ENCODE measurements at regions not wholly inside any gene's neighbourhood (a gene's known extent, or its start where the extent isn't known, plus 50 kb on each side); places are given as distances from the start of the nearest gene placed in this dataset.

- H3K36me3 Mint-ChIP-seq (ENCODE audit: insufficient read depth, unreplicated experiment), result no peaks in the 10 kb centered on the region
- POLR2A ChIA-PET, result no interaction called here
These were observed 156.5 kb downstream of the SP3 start for GRCh38 chr2:173808718-173809117.

DNA sequence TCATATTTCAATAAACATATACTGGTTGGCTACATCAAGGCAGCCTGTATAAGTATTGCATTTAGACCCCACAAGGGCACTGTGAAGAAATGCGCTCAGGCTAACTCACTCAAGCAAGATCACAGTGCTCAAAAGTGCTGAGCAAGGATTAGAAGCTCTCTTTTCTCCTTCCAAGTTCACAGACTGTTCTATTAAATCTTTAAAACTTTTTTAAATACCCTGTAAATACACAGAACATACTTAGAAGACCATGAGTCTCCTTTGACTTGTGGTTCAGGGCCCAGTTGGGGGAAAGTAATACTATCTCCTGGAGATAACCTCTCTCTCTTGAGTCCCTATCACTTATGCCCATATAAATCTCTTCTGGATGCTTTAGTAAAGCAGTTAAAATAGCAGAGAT, 152.9 kb downstream of the SP3 start:
- DNase-seq (ENCODE audit: unreplicated experiment), result no peak
- intact Hi-C loops (cut with micrococcal nuclease), result no loop called here
- H3K9me3 Mint-ChIP-seq (ENCODE audit: unreplicated experiment), result no peaks in the 10 kb centered on the region
- H3K36me3 Mint-ChIP-seq (ENCODE audit: insufficient read depth, unreplicated experiment), result no peaks in the 10 kb centered on the region
- TF ChIP-seq CTCF (IDR thresholded peaks at IDR 0.05; ENCODE audit: unreplicated experiment), result no peak
- BruUV-seq (replicated peaks), result no TSS peak
- H3K4me1 Mint-ChIP-seq (ENCODE audit: insufficient read depth, unreplicated experiment), result no peaks in the 10 kb centered on the region
- H3K27me3 Mint-ChIP-seq (ENCODE audit: insufficient read depth, unreplicated experiment), result peaks cover 16% of the 10 kb centered on the region
- no peak overlapping the region for H3K4me3 Mint-ChIP-seq (ENCODE audit: unreplicated experiment)
- no peak overlapping the region for H3K27ac Mint-ChIP-seq (ENCODE audit: low read depth, unreplicated experiment)
- POLR2A ChIA-PET, result no interaction called here
- CTCF ChIA-PET, result no interaction called here

More at GRCh38 chr2:173808718-173809117, 156.5 kb downstream of the SP3 start:
- DNase-seq (ENCODE audit: unreplicated experiment), result no peak
- Mint-ChIP-seq H3K27ac (ENCODE audit: low read depth, unreplicated experiment) (no peak overlapping the region), H3K4me3 (ENCODE audit: unreplicated experiment) (no peak overlapping the region), H3K4me1 (ENCODE audit: insufficient read depth, unreplicated experiment) (no peaks in the 10 kb centered on the region), H3K27me3 (ENCODE audit: insufficient read depth, unreplicated experiment) (no peaks in the 10 kb centered on the region), H3K9me3 (ENCODE audit: unreplicated experiment) (no peaks in the 10 kb centered on the region)
- no TSS peak for BruUV-seq (replicated peaks)
- CTCF ChIA-PET, result no interaction called here
- TF ChIP-seq CTCF (IDR thresholded peaks at IDR 0.05; ENCODE audit: unreplicated experiment), result no peak
- intact Hi-C loops (cut with micrococcal nuclease), result no loop called here

DNA sequence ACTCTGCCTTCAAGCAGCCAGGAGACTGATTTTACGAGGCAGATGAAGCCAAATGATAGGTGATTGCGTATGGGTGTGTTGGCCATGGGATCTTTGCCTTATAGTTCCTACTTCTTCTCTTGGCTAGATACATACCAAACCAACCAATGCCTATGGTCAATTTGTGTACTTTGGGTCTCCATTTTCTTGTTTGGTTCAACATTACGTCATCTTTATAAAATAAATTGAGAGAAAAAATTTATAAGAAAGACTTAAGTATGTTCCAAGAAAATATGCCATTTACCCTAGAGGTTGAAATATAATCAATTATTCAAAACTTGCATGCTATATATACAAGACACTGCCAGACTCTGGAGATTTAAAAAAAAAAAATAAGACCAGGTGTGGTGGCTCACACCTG, 150.9 kb downstream of the SP3 start:
- Mint-ChIP-seq H3K27ac (ENCODE audit: low read depth, unreplicated experiment) (no peak overlapping the region), H3K9me3 (ENCODE audit: unreplicated experiment) (no peaks in the 10 kb centered on the region), H3K27me3 (ENCODE audit: insufficient read depth, unreplicated experiment) (peaks cover 16% of the 10 kb centered on the region), H3K36me3 (ENCODE audit: insufficient read depth, unreplicated experiment) (no peaks in the 10 kb centered on the region), H3K4me1 (ENCODE audit: insufficient read depth, unreplicated experiment) (no peaks in the 10 kb centered on the region), H3K4me3 (ENCODE audit: unreplicated experiment) (no peak overlapping the region)
- no peak for DNase-seq (ENCODE audit: unreplicated experiment)
- intact Hi-C loops (cut with micrococcal nuclease), result no loop called here
- POLR2A ChIA-PET, result no interaction called here
- CTCF ChIA-PET, result no interaction called here
- no peak for TF ChIP-seq CTCF (IDR thresholded peaks at IDR 0.05; ENCODE audit: unreplicated experiment)
- no TSS peak for BruUV-seq (replicated peaks)

- intact Hi-C loops (cut with micrococcal nuclease), result no loop called here
- CTCF ChIA-PET, result no interaction called here
These were observed 149.4 kb downstream of the SP3 start for GRCh38 chr2:173815772-173816171.

More at GRCh38 chr2:173815772-173816171, 149.4 kb downstream of the SP3 start:
- no peak for DNase-seq (ENCODE audit: unreplicated experiment)
- no peaks in the 10 kb centered on the region for H3K9me3 Mint-ChIP-seq (ENCODE audit: unreplicated experiment)
- no peaks in the 10 kb centered on the region for H3K4me1 Mint-ChIP-seq (ENCODE audit: insufficient read depth, unreplicated experiment)
- POLR2A ChIA-PET, result interaction anchor here (0.6 to 1.3 kb wide), 2 partner anchors 13 to 163 kb away, joined by 3 to 4 read pairs; no protein-coding TSS in a partner anchor
- TF ChIP-seq CTCF (IDR thresholded peaks at IDR 0.05; ENCODE audit: unreplicated experiment), result no peak
- H3K4me3 Mint-ChIP-seq (ENCODE audit: unreplicated experiment), result no peak overlapping the region
- BruUV-seq (replicated peaks), result no TSS peak
- H3K27ac Mint-ChIP-seq (ENCODE audit: low read depth, unreplicated experiment), result no peak overlapping the region
- H3K36me3 Mint-ChIP-seq (ENCODE audit: insufficient read depth, unreplicated experiment), result no peaks in the 10 kb centered on the region
- H3K27me3 Mint-ChIP-seq (ENCODE audit: insufficient read depth, unreplicated experiment), result peaks cover 26% of the 10 kb centered on the region
